Neural cell (in vitro differentiated cells): ENCODE measurements at regions not wholly inside any gene's neighbourhood (a gene's known extent, or its start where the extent isn't known, plus 50 kb on each side); places are given as distances from the start of the nearest gene placed in this dataset.

Experiments
- POLR2AphosphoS5 ChIP-seq: IDR thresholded peaks from 2 replicates; pipeline ENCODE4 v1.6.1; 2012
- TF ChIP-seq, protein P1 (sequence below): fragments of 450-650 bp; IDR thresholded peaks from 2 replicates; pipeline ENCODE4 v1.5.1; 2014; ENCODE audit warnings: antibody characterized with exemption, mild to moderate bottlenecking, moderate library complexity; ENCODE audit not compliant: poor library complexity, severe bottlenecking

DNA sequence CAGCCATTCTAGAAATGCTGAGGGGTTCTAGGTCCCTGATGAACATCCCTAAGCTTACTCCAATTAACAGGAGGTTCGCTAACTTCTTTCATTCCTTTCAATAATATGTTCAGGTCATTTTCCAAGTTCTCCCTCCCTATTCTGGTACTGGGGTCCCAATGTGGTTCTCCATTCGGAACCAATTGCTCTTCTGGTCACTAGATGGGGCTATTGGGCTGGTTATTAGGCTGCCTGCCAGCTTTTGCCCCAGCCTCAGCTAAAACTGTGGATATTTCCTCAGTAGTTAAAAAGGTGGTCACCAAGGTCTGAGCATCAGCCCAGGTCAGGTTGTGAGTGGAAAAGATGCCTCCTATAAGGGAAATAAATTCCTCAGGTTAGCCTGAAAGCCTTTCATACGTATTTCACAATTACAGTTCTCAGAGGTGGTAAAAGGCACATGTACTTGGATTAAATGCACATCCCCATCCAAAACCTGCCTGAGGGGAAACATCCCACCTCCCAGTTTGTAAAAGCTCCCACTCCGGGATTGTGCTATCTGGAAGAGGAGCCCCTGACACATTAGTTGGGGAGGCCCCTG, 161.1 kb upstream of the CCDC179 start:
- TF ChIP-seq, protein P1, sequence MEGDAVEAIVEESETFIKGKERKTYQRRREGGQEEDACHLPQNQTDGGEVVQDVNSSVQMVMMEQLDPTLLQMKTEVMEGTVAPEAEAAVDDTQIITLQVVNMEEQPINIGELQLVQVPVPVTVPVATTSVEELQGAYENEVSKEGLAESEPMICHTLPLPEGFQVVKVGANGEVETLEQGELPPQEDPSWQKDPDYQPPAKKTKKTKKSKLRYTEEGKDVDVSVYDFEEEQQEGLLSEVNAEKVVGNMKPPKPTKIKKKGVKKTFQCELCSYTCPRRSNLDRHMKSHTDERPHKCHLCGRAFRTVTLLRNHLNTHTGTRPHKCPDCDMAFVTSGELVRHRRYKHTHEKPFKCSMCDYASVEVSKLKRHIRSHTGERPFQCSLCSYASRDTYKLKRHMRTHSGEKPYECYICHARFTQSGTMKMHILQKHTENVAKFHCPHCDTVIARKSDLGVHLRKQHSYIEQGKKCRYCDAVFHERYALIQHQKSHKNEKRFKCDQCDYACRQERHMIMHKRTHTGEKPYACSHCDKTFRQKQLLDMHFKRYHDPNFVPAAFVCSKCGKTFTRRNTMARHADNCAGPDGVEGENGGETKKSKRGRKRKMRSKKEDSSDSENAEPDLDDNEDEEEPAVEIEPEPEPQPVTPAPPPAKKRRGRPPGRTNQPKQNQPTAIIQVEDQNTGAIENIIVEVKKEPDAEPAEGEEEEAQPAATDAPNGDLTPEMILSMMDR: peak; percentile 87
- TF ChIP-seq POLR2AphosphoS5: no peak
